ENCODE measurements at regions not wholly inside any gene's neighbourhood (a gene's known extent, or its start where the extent isn't known, plus 50 kb on each side); places are given as distances from the start of the nearest gene placed in this dataset.
"Not testable (repeated sequence)": the region's sequence is repeated elsewhere in the genome, so short reads cannot be mapped to it uniquely, and the experiment has no call there.

DNA sequence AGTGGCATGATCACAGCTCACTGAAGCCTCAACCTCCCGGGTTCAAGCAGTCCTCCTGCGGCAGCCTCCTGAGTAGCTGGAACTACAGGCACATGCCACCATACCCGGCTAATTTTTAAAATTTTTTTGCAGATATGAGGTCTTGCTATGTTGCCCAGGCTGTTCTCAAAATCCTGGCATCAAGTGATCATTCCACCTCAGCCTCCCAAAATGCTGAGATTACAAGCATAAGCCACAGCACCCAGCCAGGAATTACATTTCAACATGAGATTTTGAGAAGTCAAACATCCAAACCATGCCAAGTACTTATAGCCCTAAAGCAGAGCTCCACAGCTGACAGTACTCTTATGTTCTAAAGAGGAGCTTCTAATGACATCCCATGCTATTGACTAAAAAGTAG is 200.1 kb downstream of the FCRL5 start:
- no peak for DNase-seq (ENCODE audit: low read depth)
- Histone ChIP-seq H3K9ac (ENCODE audit: low read length) (no peak overlapping the region), H3K36me3 (ENCODE audit: control insufficient read depth, insufficient read depth, low read length, severe bottlenecking) (no peaks in the 10 kb centered on the region), H3K9me3 (ENCODE audit: control insufficient read depth, low read length) (no peaks in the 10 kb centered on the region), H3K4me3 (ENCODE audit: low read length) (no peak overlapping the region), H3K4me1 (ENCODE audit: control insufficient read depth, insufficient read depth, low read length) (no peaks in the 10 kb centered on the region), H3K27me3 (replicated peaks; ENCODE audit: control insufficient read depth, insufficient read depth, low read length) (peaks cover 15% of the 10 kb centered on the region)

DNA sequence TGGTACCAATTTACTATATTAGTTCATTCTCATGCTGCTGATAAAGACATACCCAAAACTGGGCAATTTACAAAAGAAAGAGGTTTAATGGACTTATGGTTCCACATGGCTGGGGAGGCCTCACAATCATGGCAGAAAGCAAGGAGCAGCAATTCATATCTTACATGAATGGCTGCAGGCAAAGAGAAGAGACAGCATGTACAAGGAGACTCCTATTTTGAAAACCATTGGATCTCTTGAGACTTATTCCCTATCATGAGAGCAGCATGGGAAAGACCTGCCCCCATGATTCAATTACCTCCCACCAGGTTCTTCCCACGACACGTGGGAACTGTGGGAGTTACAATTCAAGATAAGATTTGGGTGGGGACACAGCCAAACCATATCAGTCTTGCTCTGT is 200.5 kb downstream of the FCRL5 start:
- H3K9ac ChIP-seq (ENCODE audit: low read length); H3K9me3 ChIP-seq (ENCODE audit: control insufficient read depth, low read length); H3K4me3 ChIP-seq (ENCODE audit: low read length); H3K4me1 ChIP-seq (ENCODE audit: control insufficient read depth, insufficient read depth, low read length); H3K36me3 ChIP-seq (ENCODE audit: control insufficient read depth, insufficient read depth, low read length, severe bottlenecking); DNase-seq (ENCODE audit: low read depth): not testable (repeated sequence)
- H3K27me3 ChIP-seq (replicated peaks; ENCODE audit: control insufficient read depth, insufficient read depth, low read length): peaks cover 15% of the 10 kb centered on the region

DNA sequence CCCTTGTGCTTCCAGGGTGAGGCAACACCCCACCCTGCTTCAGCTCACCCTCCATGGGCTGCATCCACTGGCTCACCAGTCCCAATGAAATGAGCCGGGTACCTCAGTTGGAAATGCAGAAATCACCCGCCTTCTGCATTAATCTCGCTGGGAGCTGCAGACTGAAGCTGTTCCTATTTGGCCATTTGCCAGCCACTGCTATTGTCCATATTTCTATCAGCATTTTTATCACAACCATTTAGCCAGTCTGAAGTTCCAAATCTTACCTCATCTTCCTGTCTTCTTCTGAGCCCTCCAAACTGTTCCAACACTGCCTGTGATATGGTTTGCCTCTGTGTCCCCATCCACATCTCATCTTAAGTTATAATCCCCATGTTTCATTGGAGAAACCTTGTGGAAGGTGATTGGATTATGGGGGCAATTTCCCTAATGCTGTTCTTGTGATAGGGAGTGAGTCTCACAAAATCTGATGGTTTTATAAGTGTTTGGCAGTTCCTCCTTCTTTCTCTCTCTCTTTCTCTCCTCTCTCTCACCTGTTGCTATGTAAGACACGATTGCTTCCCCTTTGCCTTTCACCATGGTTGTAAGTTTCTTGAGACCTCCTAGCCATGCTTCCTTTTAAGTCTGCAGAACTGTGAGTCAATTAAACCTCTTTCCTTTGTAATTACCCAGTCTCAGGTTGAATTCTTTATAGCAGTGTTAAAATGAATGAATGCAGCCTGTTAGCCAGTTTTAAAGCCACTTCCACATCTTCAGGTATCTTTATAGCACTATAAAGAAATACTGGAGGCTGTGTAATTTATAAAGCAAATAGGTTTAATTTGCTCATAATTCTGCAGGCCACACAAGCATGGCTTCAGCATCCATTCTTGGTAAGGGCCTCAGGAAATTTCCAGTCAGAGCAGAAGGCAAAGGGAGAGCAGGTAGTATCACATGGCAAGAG is 203.5 kb downstream of the FCRL5 start:
- H3K4me3 ChIP-seq (ENCODE audit: low read length): no peak overlapping the region
- H3K9ac ChIP-seq (ENCODE audit: low read length): no peak overlapping the region
- H3K9me3 ChIP-seq (ENCODE audit: control insufficient read depth, low read length): peaks cover 4% of the 10 kb centered on the region
- no peaks in the 10 kb centered on the region for H3K36me3 ChIP-seq (ENCODE audit: control insufficient read depth, insufficient read depth, low read length, severe bottlenecking)
- H3K27me3 ChIP-seq (replicated peaks; ENCODE audit: control insufficient read depth, insufficient read depth, low read length): peaks cover 11% of the 10 kb centered on the region
- DNase-seq (ENCODE audit: low read depth): no peak
- H3K4me1 ChIP-seq (ENCODE audit: control insufficient read depth, insufficient read depth, low read length): no peaks in the 10 kb centered on the region

DNA sequence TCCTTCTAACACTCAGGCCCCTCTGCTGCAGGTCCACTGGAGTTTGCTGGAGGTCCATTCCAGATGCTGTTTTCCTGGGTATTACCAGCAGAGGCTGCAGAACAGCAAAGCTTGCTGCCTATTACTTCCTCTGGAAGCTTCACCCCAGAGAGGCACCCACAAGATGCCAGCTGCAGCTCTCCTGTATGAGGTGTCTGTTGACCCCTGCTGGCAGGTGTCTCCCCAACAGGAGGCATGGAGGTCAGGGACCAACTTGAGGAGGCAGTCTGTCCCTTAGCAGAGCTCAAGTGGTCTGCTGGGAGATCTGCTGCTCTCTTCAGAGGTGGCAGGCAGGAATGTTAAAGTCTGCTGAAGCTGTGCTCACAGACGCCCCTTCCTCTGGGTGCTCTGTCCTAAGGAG is 204.8 kb downstream of the FCRL5 start:
- H3K4me3 ChIP-seq (ENCODE audit: low read length): no peak overlapping the region
- H3K27me3 ChIP-seq (replicated peaks; ENCODE audit: control insufficient read depth, insufficient read depth, low read length): peaks cover 8% of the 10 kb centered on the region
- DNase-seq (ENCODE audit: low read depth): no peak
- H3K9me3 ChIP-seq (ENCODE audit: control insufficient read depth, low read length): peaks cover 4% of the 10 kb centered on the region
- no peaks in the 10 kb centered on the region for H3K36me3 ChIP-seq (ENCODE audit: control insufficient read depth, insufficient read depth, low read length, severe bottlenecking)
- H3K9ac ChIP-seq (ENCODE audit: low read length): no peak overlapping the region
- H3K4me1 ChIP-seq (ENCODE audit: control insufficient read depth, insufficient read depth, low read length): no peaks in the 10 kb centered on the region

DNA sequence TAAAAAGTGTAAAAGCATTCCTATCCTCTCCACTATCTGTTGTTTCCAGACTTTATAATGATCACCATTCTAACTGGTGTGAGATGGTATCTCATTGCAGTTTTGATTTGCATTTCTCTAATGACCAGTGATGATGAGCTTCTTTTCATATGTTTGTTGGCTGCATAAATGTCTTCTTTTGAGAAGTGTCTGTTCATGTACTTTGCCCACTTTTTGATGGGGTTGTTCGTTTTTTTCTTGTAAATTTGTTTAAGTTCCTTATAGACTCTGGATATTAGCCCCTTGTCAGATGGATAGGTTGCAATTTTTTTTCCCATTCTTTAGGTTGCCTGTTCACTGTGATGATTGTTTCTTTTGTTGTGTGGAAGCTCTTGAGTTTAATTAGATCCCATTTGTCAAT is 199.6 kb upstream of the ETV3 start:
- not testable (repeated sequence) for DNase-seq (ENCODE audit: low read depth); H3K9me3 ChIP-seq (ENCODE audit: control insufficient read depth, low read length)
- H3K27me3 ChIP-seq (replicated peaks; ENCODE audit: control insufficient read depth, insufficient read depth, low read length): peaks cover 14% of the 10 kb centered on the region

DNA sequence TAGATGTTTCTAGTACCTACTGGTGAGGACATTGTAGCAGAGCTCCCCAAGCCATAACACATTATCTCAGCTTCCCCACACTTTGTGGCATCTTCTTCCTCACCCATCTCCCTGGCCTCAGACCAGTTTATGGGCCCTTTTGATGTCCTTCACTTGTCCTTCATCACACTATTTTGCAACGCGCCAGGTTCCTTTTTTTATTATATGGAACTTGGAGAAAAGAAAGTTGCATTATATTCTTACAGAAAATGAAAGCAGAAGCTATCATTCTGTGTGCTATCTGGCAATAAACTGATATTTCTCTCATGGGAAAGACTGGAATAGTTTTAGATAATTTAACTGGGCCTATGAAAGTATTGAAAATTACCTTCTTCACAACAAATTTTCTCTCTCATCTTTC is 196.9 kb upstream of the ETV3 start:
- Histone ChIP-seq H3K9ac (ENCODE audit: low read length) (no peak overlapping the region), H3K4me3 (ENCODE audit: low read length) (no peak overlapping the region), H3K36me3 (ENCODE audit: control insufficient read depth, insufficient read depth, low read length, severe bottlenecking) (no peaks in the 10 kb centered on the region), H3K4me1 (ENCODE audit: control insufficient read depth, insufficient read depth, low read length) (no peaks in the 10 kb centered on the region), H3K9me3 (ENCODE audit: control insufficient read depth, low read length) (peaks cover 3% of the 10 kb centered on the region), H3K27me3 (replicated peaks; ENCODE audit: control insufficient read depth, insufficient read depth, low read length) (peaks cover 14% of the 10 kb centered on the region)
- DNase-seq (ENCODE audit: low read depth): no peak

More for the DNA sequence above, 199.6 kb upstream of the ETV3 start:
- H3K36me3 ChIP-seq (ENCODE audit: control insufficient read depth, insufficient read depth, low read length, severe bottlenecking); H3K9ac ChIP-seq (ENCODE audit: low read length); H3K4me3 ChIP-seq (ENCODE audit: low read length); H3K4me1 ChIP-seq (ENCODE audit: control insufficient read depth, insufficient read depth, low read length): not testable (repeated sequence)

DNA sequence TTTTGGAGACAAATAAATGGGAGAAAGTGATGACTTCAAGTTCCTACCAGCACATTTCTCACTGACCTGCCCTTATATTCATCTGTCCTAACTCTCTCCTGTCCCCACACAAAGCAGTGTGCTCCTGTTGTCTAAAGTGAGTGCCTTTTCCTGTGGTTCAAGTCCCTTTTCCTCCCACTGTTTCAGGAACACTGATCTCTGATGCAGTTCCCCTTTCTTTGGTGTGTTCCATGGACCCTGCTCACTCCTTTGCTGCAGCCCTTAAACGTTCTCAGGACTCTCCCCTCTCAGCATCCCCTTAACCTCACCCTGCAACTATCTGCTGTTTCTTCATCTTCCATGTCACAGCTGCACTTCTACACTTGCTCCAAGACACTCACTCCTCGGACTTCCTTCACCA is 195.8 kb upstream of the ETV3 start:
- no peak overlapping the region for H3K4me3 ChIP-seq (ENCODE audit: low read length)
- no peak for DNase-seq (ENCODE audit: low read depth)
- H3K9ac ChIP-seq (ENCODE audit: low read length): no peak overlapping the region
- peaks cover 14% of the 10 kb centered on the region for H3K27me3 ChIP-seq (replicated peaks; ENCODE audit: control insufficient read depth, insufficient read depth, low read length)
- H3K36me3 ChIP-seq (ENCODE audit: control insufficient read depth, insufficient read depth, low read length, severe bottlenecking): no peaks in the 10 kb centered on the region
- no peaks in the 10 kb centered on the region for H3K4me1 ChIP-seq (ENCODE audit: control insufficient read depth, insufficient read depth, low read length)
- H3K9me3 ChIP-seq (ENCODE audit: control insufficient read depth, low read length): peaks cover 3% of the 10 kb centered on the region

DNA sequence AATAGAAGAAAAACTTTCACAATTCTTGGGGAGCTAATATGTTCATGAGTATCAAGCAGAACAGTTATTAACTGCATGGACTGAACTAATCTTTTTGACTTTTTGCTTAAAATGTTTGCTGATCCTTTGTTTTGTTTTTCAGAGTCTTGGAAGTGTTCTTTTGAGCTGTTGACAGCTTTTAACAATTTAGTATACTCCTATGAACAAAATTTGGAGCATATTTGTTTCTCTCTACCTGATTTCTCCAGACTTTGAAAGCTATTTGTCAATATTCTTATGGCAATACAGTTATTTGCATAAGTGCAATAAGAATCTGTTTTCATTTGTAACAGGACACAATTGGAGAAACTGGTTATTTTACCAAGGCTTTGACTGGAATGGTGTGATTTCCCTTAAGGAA is 192.0 kb upstream of the ETV3 start:
- H3K4me1 ChIP-seq (ENCODE audit: control insufficient read depth, insufficient read depth, low read length); DNase-seq (ENCODE audit: low read depth); H3K36me3 ChIP-seq (ENCODE audit: control insufficient read depth, insufficient read depth, low read length, severe bottlenecking); H3K4me3 ChIP-seq (ENCODE audit: low read length); H3K9ac ChIP-seq (ENCODE audit: low read length); H3K9me3 ChIP-seq (ENCODE audit: control insufficient read depth, low read length): not testable (repeated sequence)
- peaks cover 14% of the 10 kb centered on the region for H3K27me3 ChIP-seq (replicated peaks; ENCODE audit: control insufficient read depth, insufficient read depth, low read length)

DNA sequence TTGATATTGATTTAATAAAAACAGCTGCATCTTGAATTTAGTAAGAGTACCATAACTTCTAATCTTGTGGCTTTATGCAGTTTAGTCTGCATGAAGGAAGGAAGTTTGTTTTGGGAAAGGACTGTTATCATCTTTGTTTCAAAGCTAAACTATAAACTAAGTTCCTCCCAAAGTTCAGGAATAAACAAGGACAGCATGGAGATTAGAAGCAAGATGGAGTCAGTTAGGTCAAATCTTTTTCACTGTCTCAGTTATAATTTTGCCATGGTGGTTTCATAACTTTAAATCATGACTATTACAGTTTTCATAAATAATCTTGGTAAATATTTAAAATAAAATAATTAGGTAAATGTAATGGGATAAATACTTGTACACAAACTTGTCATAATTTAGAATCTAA is 189.9 kb upstream of the ETV3 start:
- H3K27me3 ChIP-seq (replicated peaks; ENCODE audit: control insufficient read depth, insufficient read depth, low read length); H3K9ac ChIP-seq (ENCODE audit: low read length); H3K36me3 ChIP-seq (ENCODE audit: control insufficient read depth, insufficient read depth, low read length, severe bottlenecking); H3K4me3 ChIP-seq (ENCODE audit: low read length); H3K9me3 ChIP-seq (ENCODE audit: control insufficient read depth, low read length); H3K4me1 ChIP-seq (ENCODE audit: control insufficient read depth, insufficient read depth, low read length); DNase-seq (ENCODE audit: low read depth): not testable (repeated sequence)

DNA sequence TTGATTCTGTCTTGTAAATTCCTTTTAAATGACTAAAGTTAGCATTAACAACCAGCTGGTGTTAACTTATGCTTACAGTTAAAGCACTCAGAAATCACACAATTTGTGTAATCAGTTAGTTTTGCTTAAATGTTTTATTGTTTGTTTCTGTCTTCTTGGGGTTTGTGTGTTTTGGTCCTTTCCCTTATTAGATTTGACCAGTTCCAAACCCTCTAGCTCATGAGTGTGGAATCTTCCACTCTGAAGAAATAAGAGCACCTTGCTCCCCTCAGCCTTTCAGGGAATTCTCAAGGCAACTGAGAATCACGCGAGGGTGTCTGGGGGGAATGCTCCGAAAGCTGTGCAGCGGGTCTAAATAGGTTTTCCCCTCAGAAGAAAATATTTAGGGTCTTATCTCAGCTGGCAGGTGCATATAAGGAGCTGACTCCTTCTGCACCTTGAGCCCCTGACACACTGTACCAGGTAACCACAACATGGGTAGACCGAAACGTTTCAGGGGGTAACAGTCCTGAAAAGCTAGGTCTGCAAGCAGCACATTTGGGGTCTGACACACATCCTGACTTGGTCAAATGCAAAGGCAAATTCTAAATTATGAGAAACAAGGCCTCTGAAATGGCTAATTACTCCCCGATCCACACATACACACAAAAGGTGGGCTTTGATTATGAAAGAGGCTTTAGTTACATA is 188.1 kb upstream of the ETV3 start:
- no peak for DNase-seq (ENCODE audit: low read depth)
- Histone ChIP-seq H3K27me3 (replicated peaks; ENCODE audit: control insufficient read depth, insufficient read depth, low read length) (no peaks in the 10 kb centered on the region), H3K4me1 (ENCODE audit: control insufficient read depth, insufficient read depth, low read length) (no peaks in the 10 kb centered on the region), H3K36me3 (ENCODE audit: control insufficient read depth, insufficient read depth, low read length, severe bottlenecking) (no peaks in the 10 kb centered on the region), H3K9ac (ENCODE audit: low read length) (no peak overlapping the region), H3K4me3 (ENCODE audit: low read length) (no peak overlapping the region), H3K9me3 (ENCODE audit: control insufficient read depth, low read length) (no peaks in the 10 kb centered on the region)

DNA sequence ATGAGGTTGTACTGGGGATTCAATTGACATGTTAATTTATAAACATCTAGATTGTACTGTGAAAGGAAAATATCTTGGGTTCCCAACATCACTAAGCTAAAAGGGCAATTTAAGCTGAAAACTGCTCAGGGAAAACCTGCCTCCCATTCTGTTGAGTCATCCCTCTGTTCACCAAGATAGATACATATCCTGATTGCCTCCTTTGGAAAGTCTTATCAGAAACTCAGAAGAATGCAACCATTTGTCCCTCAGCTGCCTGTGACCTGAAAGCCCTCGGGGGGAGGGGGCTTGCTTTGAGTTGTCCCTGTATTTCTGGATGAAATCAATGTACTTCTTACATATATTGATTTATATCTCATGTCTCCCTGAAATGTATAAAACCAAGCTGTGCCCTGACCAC is 187.0 kb upstream of the ETV3 start:
- H3K9me3 ChIP-seq (ENCODE audit: control insufficient read depth, low read length): peaks cover 3% of the 10 kb centered on the region
- no peaks in the 10 kb centered on the region for H3K27me3 ChIP-seq (replicated peaks; ENCODE audit: control insufficient read depth, insufficient read depth, low read length)
- H3K9ac ChIP-seq (ENCODE audit: low read length): no peak overlapping the region
- H3K36me3 ChIP-seq (ENCODE audit: control insufficient read depth, insufficient read depth, low read length, severe bottlenecking): no peaks in the 10 kb centered on the region
- H3K4me3 ChIP-seq (ENCODE audit: low read length): no peak overlapping the region
- no peak for DNase-seq (ENCODE audit: low read depth)
- H3K4me1 ChIP-seq (ENCODE audit: control insufficient read depth, insufficient read depth, low read length): no peaks in the 10 kb centered on the region
